ENCODE measurements at regions not wholly inside any gene's neighbourhood (a gene's known extent, or its start where the extent isn't known, plus 50 kb on each side); places are given as distances from the start of the nearest gene placed in this dataset.
"Not testable (repeated sequence)": the region's sequence is repeated elsewhere in the genome, so short reads cannot be mapped to it uniquely, and the experiment has no call there.

- not testable (repeated sequence) for DNase-seq (ENCODE audit: low spot score)
These were observed 107.5 kb upstream of the VWC2 start for GRCh38 chr7:49665963-49666362.

GRCh38 chr7:49666764-49667163 is 106.7 kb upstream of the VWC2 start:
- no peak for DNase-seq (ENCODE audit: low spot score)

- DNase-seq (ENCODE audit: low spot score), result no peak
These were observed 104.2 kb upstream of the VWC2 start for GRCh38 chr7:49669285-49669684.

GRCh38 chr7:49669692-49670260 is 103.7 kb upstream of the VWC2 start:
- DNase-seq (ENCODE audit: low spot score), result no peak

GRCh38 chr7:49670991-49671390 is 102.4 kb upstream of the VWC2 start:
- peak; percentile 34 for DNase-seq (ENCODE audit: low spot score)

GRCh38 chr7:49692516-49692915 is 80.9 kb upstream of the VWC2 start:
- DNase-seq (ENCODE audit: low spot score), result peak; percentile 59

- no peak for DNase-seq (ENCODE audit: low spot score)
These were observed 77.5 kb upstream of the VWC2 start for GRCh38 chr7:49695971-49696370.

- DNase-seq (ENCODE audit: low spot score), result no peak
These were observed 72.6 kb upstream of the VWC2 start for GRCh38 chr7:49700841-49701240.

GRCh38 chr7:49702099-49702498 is 71.3 kb upstream of the VWC2 start:
- no peak for DNase-seq (ENCODE audit: low spot score)

GRCh38 chr7:49703337-49703736 is 70.1 kb upstream of the VWC2 start:
- no peak for DNase-seq (ENCODE audit: low spot score)

GRCh38 chr7:49703881-49704280 is 69.6 kb upstream of the VWC2 start:
- peak; percentile 56 for DNase-seq (ENCODE audit: low spot score)

- no peak for DNase-seq (ENCODE audit: low spot score)
These were observed 67.3 kb upstream of the VWC2 start for GRCh38 chr7:49706106-49706505.

GRCh38 chr7:49707891-49708290 is 65.5 kb upstream of the VWC2 start:
- no peak for DNase-seq (ENCODE audit: low spot score)

GRCh38 chr7:49708590-49708989 is 64.8 kb upstream of the VWC2 start:
- DNase-seq (ENCODE audit: low spot score), result no peak

- not testable (repeated sequence) for DNase-seq (ENCODE audit: low spot score)
These were observed 62.2 kb upstream of the VWC2 start for GRCh38 chr7:49711072-49711723.

- no peak for DNase-seq (ENCODE audit: low spot score)
These were observed 59.3 kb upstream of the VWC2 start for GRCh38 chr7:49714182-49714581.

- DNase-seq (ENCODE audit: low spot score), result no peak
These were observed 58.0 kb upstream of the VWC2 start for GRCh38 chr7:49715486-49715885.

- no peak for DNase-seq (ENCODE audit: low spot score)
These were observed 55.9 kb upstream of the VWC2 start for GRCh38 chr7:49717547-49717946.

GRCh38 chr7:49718760-49719159 is 54.7 kb upstream of the VWC2 start:
- DNase-seq (ENCODE audit: low spot score), result no peak

GRCh38 chr7:49721441-49721840 is 52.0 kb upstream of the VWC2 start:
- no peak for DNase-seq (ENCODE audit: low spot score)
